ENCODE measurements at regions not wholly inside any gene's neighbourhood (a gene's known extent, or its start where the extent isn't known, plus 50 kb on each side); places are given as distances from the start of the nearest gene placed in this dataset.

- DNase-seq (ENCODE audit: low read depth, low spot score): no peak
- Mint-ChIP-seq H3K27me3 (ENCODE audit: low read depth) (peaks cover 6% of the 10 kb centered on the region), H3K9me3 (no peaks in the 10 kb centered on the region), H3K36me3 (ENCODE audit: low read depth) (no peaks in the 10 kb centered on the region), H3K4me3 (no peak overlapping the region), H3K27ac (ENCODE audit: unreplicated experiment) (no peak overlapping the region), H3K4me1 (peaks cover 30% of the 10 kb centered on the region)
- TF ChIP-seq, protein P1, sequence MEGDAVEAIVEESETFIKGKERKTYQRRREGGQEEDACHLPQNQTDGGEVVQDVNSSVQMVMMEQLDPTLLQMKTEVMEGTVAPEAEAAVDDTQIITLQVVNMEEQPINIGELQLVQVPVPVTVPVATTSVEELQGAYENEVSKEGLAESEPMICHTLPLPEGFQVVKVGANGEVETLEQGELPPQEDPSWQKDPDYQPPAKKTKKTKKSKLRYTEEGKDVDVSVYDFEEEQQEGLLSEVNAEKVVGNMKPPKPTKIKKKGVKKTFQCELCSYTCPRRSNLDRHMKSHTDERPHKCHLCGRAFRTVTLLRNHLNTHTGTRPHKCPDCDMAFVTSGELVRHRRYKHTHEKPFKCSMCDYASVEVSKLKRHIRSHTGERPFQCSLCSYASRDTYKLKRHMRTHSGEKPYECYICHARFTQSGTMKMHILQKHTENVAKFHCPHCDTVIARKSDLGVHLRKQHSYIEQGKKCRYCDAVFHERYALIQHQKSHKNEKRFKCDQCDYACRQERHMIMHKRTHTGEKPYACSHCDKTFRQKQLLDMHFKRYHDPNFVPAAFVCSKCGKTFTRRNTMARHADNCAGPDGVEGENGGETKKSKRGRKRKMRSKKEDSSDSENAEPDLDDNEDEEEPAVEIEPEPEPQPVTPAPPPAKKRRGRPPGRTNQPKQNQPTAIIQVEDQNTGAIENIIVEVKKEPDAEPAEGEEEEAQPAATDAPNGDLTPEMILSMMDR (conservative IDR thresholded peaks at IDR 0.05): no peak
Measured at GRCh38 chr10:128693493-128694131, 567.4 kb upstream of the MKI67 start.

DNA sequence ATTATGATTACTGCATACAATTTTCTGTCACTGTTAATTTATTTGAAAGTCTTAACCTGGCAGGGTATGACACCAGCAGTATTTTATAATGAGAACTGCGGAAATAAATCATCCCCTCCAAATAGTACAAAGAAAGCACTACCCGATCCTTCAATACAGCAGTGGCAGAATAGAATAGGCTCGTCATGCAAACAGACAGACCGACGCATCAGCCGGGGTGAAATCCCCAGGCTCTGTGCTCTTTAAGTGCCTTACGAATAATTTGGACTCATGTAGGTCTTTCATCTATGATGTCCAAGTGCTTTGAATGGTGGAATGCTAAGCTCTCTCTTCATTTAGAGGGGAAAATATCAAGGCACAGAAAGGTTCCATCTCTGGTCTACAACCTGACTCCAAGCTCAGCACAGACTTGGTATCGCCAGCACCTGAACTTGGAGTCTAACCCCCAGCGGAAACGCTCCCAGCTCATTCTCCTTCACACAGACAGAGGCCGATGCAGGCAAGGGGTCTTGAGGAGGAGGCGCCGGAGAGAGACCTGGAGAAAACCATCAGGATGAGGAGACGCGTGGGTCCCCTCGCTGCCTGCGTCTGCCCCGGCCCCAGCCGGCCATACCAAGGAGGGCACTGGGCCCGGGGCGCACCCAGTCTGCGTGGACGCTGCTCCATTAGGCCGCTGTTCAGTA lies 568.1 kb upstream of the MKI67 start:
- peaks cover 28% of the 10 kb centered on the region for H3K4me1 Mint-ChIP-seq
- H3K9me3 Mint-ChIP-seq: no peaks in the 10 kb centered on the region
- TF ChIP-seq, protein P1 (conservative IDR thresholded peaks at IDR 0.05): no peak
- peaks cover 6% of the 10 kb centered on the region for H3K27me3 Mint-ChIP-seq (ENCODE audit: low read depth)
- H3K27ac Mint-ChIP-seq (ENCODE audit: unreplicated experiment): no peak overlapping the region
- DNase-seq (ENCODE audit: low read depth, low spot score): no peak
- H3K36me3 Mint-ChIP-seq (ENCODE audit: low read depth): no peaks in the 10 kb centered on the region
- H3K4me3 Mint-ChIP-seq: no peak overlapping the region

DNA sequence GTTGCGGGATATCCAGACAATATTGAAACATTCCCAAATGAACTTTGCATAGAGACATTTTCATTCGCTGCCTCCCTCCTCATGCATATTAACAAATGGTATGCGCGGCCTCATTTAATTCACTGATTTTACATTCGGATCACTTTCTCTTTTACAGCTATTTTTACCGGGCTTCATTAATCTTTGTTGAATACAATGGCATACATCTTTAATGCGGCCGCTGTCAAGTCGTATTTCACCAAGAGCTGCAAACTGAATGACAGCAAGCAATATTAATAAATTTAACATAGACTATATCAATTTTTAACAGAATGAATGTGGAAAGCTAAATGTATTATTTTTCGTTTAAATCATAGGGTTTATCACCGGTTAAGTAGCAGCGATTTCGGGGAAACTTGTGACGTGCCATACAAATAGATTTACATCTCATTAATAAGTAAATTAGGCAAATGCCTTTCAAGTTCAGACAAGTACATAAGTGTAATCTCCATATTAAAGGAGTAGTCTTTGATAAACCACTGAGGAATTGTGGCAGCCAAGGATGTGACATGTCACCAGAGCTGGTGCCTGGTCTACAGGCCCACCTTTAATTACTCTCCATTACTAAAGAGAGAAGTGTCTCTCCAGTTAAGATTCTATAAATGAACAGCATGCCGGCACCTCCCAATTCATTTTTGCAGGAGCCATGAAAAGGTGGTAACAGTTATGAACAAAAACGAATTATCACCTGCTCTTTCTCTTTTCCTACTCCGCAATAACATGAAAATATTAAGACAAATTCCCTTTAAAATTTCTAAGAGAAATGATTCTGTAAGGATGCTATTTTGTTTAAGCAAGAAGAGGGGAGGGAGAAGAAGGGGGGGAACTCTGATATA lies 568.9 kb upstream of the MKI67 start:
- Mint-ChIP-seq H3K27me3 (ENCODE audit: low read depth) (peaks cover 2% of the 10 kb centered on the region), H3K36me3 (ENCODE audit: low read depth) (no peaks in the 10 kb centered on the region), H3K27ac (ENCODE audit: unreplicated experiment) (no peak overlapping the region), H3K4me3 (no peak overlapping the region), H3K9me3 (no peaks in the 10 kb centered on the region), H3K4me1 (peaks cover 23% of the 10 kb centered on the region)
- DNase-seq (ENCODE audit: low read depth, low spot score): no peak
- TF ChIP-seq, protein P1 (conservative IDR thresholded peaks at IDR 0.05): no peak

DNA sequence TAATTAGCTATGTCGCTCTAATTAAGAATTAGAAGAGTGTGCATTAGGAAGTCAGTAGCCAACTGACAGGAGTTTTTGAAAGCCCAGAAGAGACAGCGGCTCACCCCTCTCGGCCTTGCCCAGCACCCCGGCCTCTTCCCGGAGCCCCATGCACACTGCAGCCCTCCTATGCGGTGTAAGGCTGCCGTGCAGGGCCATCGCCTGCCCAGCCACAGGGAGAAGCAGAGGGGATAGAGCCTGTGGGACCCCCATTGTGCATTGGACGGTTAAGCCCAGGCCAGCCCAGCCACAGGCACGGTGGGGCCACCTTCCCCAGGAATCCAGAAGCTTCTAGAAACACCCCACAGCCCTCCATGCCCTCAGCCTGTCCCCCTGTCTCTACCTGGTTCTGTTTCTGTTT lies 569.7 kb upstream of the MKI67 start:
- H3K36me3 Mint-ChIP-seq (ENCODE audit: low read depth): no peaks in the 10 kb centered on the region
- no peak overlapping the region for H3K27ac Mint-ChIP-seq (ENCODE audit: unreplicated experiment)
- H3K4me3 Mint-ChIP-seq: no peak overlapping the region
- peaks cover 2% of the 10 kb centered on the region for H3K27me3 Mint-ChIP-seq (ENCODE audit: low read depth)
- TF ChIP-seq, protein P1 (conservative IDR thresholded peaks at IDR 0.05): no peak
- H3K4me1 Mint-ChIP-seq: peaks cover 16% of the 10 kb centered on the region
- DNase-seq (ENCODE audit: low read depth, low spot score): no peak
- H3K9me3 Mint-ChIP-seq: no peaks in the 10 kb centered on the region

- TF ChIP-seq, protein P1 (conservative IDR thresholded peaks at IDR 0.05): no peak
- Mint-ChIP-seq H3K27me3 (ENCODE audit: low read depth) (peaks cover 2% of the 10 kb centered on the region), H3K4me1 (peaks cover 10% of the 10 kb centered on the region), H3K27ac (ENCODE audit: unreplicated experiment) (no peak overlapping the region), H3K4me3 (no peak overlapping the region), H3K9me3 (no peaks in the 10 kb centered on the region), H3K36me3 (ENCODE audit: low read depth) (no peaks in the 10 kb centered on the region)
- DNase-seq (ENCODE audit: low read depth, low spot score): no peak
Measured at GRCh38 chr10:128697437-128697836, 571.2 kb upstream of the MKI67 start.

All from neural crest cell (in vitro differentiated cells).